ENCODE measurements at regions not wholly inside any gene's neighbourhood (a gene's known extent, or its start where the extent isn't known, plus 50 kb on each side); places are given as distances from the start of the nearest gene placed in this dataset.

DNA sequence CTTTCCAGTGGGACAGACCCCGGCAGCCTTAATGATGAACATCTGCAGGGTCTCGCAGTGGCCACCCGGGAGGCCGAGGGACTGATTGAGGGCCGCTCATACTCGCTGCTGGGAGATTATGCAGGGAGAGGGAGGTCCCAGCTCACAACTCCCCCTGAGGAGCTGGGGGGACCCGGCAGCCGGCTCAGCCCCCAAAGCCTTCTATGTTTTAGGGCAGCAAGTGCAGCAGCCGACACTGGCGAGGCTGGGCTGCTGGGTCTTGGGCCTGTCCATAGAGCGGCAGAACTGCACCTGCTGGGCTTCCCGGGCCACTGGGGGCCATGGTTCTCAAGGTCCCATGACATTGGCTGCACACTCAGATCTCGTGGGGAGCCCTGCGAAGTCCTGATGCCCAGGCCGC, 110.7 kb downstream of the RFLNA start:
- Histone ChIP-seq H2AK5ac (ENCODE audit: low read depth, low read length) (no peak overlapping the region), H3K4me2 (ENCODE audit: low read depth, low read length) (no peak overlapping the region), H2AK9ac (replicated peaks; ENCODE audit: low read depth, low read length, poor library complexity) (peak overlapping the region; percentile 23), H3K27ac (ENCODE audit: insufficient read depth, low read length) (no peak overlapping the region), H3K14ac (replicated peaks; ENCODE audit: low read depth, low read length) (no peak overlapping the region), H3K9ac (ENCODE audit: low read depth, low read length) (no peak overlapping the region), H3K9me3 (ENCODE audit: control insufficient read depth, insufficient read depth, low read length) (no peaks in the 10 kb centered on the region), H3K4me3 (ENCODE audit: insufficient read depth, low read depth, low read length) (no peak overlapping the region), H2BK5ac (ENCODE audit: low read depth, low read length, poor library complexity, severe bottlenecking) (no peak overlapping the region), H4K91ac (ENCODE audit: insufficient read depth, low read depth, low read length) (no peak overlapping the region), H4K8ac (ENCODE audit: low read depth in 2 of 2, low read length in 2 of 2) (no peak overlapping the region), H3K27me3 (ENCODE audit: control insufficient read depth, insufficient read depth, low read length) (no peaks in the 10 kb centered on the region), H4K20me1 (ENCODE audit: insufficient read depth, low read length) (peaks cover 17% of the 10 kb centered on the region), H4K5ac (ENCODE audit: low read depth, low read length) (no peak overlapping the region), H3K23ac (ENCODE audit: low read depth, low read length) (no peak overlapping the region), H2BK120ac (ENCODE audit: low read depth, low read length) (no peak overlapping the region), H3K79me1 (ENCODE audit: low read depth in 1 of 2, low read length in 2 of 2) (peaks cover 32 to 81% of the 10 kb centered on the region in 2 experiments; a peak in 3 of 4 replicates), H3K9me1 (ENCODE audit: insufficient read depth, low read length) (peaks cover 7% of the 10 kb centered on the region; the same call in 1 of the 2 replicates), H3K18ac (ENCODE audit: low read depth, low read length) (no peak overlapping the region), H2AFZ (replicated peaks; ENCODE audit: low read length, poor library complexity) (no peak overlapping the region), H2BK15ac (ENCODE audit: low read depth, low read length) (no peak overlapping the region), H3K56ac (ENCODE audit: extremely low read depth, insufficient read depth, low read length) (no peak overlapping the region), H3K4me1 (ENCODE audit: control insufficient read depth, insufficient read depth, low read length) (peaks cover 9% of the 10 kb centered on the region), H2BK20ac (ENCODE audit: low read depth, low read length) (no peak overlapping the region), H3K36me3 (ENCODE audit: control insufficient read depth, insufficient read depth, low read length) (peaks cover 20% of the 10 kb centered on the region; the same call in 1 of the 2 replicates), H3K4ac (ENCODE audit: low read depth, low read length) (no peak overlapping the region)
- WGBS, 2 experiments (ENCODE audit: extremely low coverage in 2 of 2, insufficient read length in 1 of 2) = 85% methylated on average over 9 of the region's 15 CpGs; no CpG with 5 or more reads in 1 of the 2 experiments
- TF ChIP-seq CHD1 (IDR thresholded peaks at IDR 0.05; ENCODE audit: low read depth, low read length) = no peak
- TF ChIP-seq BHLHE40 (IDR thresholded peaks at IDR 0.05; ENCODE audit: low read depth, low read length) = no peak
- no peak for TF ChIP-seq MXI1 (IDR thresholded peaks at IDR 0.05; ENCODE audit: borderline replicate concordance, low read depth, low read length)
- no peak for TF ChIP-seq NFE2L2 (IDR thresholded peaks at IDR 0.05; ENCODE audit: low read depth, low read length)
- no peak for TF ChIP-seq MAFK (IDR thresholded peaks at IDR 0.05; ENCODE audit: low read depth, low read length)
- no peak for TF ChIP-seq ELK1 (IDR thresholded peaks at IDR 0.05; ENCODE audit: borderline replicate concordance, low read depth, low read length)
- TF ChIP-seq RCOR1 (IDR thresholded peaks at IDR 0.05; ENCODE audit: insufficient replicate concordance, low read length) = no peak
- no peak for TF ChIP-seq SMC3 (IDR thresholded peaks at IDR 0.05; ENCODE audit: low read depth, low read length)
- TF ChIP-seq POLR2A (IDR thresholded peaks at IDR 0.05; ENCODE audit: low read depth, low read length) = no peak
- TF ChIP-seq FOS (IDR thresholded peaks at IDR 0.05; ENCODE audit: low read depth, low read length) = no peak
- TF ChIP-seq CTCF (conservative IDR thresholded peaks at IDR 0.05; ENCODE audit: low read depth, low read length) = no peak
- TF ChIP-seq MAZ (IDR thresholded peaks at IDR 0.05; ENCODE audit: borderline replicate concordance, low read depth, low read length) = no peak
- TF ChIP-seq RFX5 (IDR thresholded peaks at IDR 0.05; ENCODE audit: low read depth, low read length) = no peak
- POLR2A ChIA-PET (ENCODE audit: unreplicated experiment) = no interaction called here
- in situ Hi-C loops (cut with MboI; ENCODE audit: low sequenced_read_pairs) = no loop called here
- dilution Hi-C loops (cut with HindIII; ENCODE audit: low sequenced_read_pairs, unreplicated experiment) = no loop called here
- no peak for ATAC-seq (ENCODE audit: low read depth)
- CTCF ChIA-PET = no interaction called here
- no peak for DNase-seq
- BruUV-seq (replicated peaks) = no TSS peak
- intact Hi-C loops (cut with micrococcal nuclease) = no loop called here

Measured in IMR-90 (cell line).